Embryonic facial prominence (tissue), 1 donor: ENCODE measurements at regions not wholly inside any gene's neighbourhood (a gene's known extent, or its start where the extent isn't known, plus 50 kb on each side); places are given as distances from the start of the nearest gene placed in this dataset.

Source experiments
- DNase-seq: peaks from one replicate; pipeline ENCODE4 v3.0.0-alpha.2; 2016; ENCODE audit errors: extremely low spot score

DNA sequence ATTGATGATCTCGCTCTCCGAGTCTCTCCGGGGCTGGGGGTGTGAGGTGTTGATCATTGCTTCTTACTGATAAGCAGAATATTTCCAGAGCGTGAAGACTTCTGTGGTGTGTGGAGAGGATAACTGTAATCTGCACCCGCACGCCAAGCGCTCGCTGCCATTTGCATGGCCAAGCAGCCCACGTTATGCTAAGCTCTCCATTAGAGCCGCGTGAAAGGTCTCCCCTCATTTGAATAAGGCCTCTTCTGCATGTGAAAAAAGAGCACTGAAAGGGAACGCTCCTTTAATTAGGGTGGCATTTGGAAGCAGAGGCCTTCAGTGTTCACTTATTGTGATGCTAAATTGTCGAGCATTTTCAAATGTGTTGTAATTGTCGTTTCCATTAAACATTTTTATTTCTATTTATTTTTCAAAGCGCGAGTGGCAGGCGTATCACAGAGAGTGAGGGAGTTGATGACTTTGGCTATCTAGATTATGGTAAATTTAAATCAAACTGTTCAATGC lies 163.6 kb upstream of the IRX2 start:
- no peak for DNase-seq

DNA sequence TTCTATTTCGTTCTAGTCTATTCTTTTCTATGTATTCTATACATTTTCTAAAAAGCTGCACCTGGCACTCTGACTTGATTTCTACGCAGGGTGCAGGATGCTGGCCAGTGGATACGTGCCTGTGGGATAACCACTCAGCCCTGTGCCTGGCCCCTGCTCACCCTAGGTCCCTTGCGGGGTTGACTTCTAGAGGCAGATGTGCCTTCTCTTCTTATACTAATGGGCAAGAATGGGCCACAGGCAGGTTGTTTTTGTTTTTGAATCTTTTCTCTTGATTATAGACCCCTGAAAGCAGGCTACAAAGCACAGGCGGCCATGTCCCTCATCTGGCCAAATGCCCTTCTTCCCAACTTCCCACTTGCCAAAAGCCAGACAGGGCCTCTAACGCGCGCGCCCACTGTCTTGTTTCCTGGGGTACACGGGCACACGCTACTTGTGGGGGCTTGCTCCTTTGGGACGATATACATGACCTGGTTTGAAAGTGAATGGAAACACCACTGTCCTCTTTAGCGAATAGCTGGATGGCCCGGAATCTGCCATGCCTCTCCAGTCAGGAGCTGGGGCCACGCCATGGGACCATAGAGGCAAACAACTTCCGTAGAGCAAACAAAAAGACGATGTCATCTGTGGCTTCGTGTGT lies 162.7 kb upstream of the IRX2 start:
- DNase-seq: no peak

DNA sequence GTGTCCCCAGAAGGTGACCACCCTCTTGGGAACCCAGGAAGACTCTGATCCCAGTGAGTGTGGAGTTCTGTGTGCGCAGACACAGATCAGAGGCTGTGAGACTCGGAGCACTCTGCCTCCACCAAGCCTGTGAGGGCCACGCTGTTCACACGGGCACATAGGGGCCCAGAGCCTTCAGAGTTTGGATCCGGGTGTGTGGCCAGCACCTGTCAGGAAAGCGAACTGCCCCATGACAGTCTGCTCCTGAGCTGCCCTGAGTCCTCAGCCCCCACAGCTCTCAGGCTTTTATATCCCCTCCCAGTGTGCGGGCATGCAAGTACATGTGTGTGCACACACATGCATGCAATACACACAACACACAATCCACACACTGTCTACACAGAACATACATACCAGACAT lies 161.8 kb upstream of the IRX2 start:
- DNase-seq: no peak

DNA sequence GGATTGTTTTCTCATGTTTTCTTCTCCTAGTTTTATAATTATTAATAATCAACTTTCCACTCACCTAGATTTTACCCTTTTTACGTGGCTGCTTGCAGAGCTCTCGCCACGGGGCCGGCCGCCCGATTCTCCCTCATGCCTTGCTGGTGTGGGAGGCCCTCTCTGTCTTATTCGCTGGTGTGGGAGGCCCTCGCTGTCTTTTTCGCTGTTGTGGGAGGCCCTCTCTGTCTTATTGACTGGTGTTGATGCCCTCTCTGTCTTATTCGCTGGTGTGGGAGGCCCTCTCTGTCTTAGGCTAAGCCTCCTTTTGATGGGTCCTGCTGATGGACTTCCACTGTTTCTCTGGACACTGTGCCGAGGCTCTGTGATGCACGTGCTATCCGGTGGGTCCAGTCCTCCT lies 161.3 kb upstream of the IRX2 start:
- DNase-seq: no peak

DNA sequence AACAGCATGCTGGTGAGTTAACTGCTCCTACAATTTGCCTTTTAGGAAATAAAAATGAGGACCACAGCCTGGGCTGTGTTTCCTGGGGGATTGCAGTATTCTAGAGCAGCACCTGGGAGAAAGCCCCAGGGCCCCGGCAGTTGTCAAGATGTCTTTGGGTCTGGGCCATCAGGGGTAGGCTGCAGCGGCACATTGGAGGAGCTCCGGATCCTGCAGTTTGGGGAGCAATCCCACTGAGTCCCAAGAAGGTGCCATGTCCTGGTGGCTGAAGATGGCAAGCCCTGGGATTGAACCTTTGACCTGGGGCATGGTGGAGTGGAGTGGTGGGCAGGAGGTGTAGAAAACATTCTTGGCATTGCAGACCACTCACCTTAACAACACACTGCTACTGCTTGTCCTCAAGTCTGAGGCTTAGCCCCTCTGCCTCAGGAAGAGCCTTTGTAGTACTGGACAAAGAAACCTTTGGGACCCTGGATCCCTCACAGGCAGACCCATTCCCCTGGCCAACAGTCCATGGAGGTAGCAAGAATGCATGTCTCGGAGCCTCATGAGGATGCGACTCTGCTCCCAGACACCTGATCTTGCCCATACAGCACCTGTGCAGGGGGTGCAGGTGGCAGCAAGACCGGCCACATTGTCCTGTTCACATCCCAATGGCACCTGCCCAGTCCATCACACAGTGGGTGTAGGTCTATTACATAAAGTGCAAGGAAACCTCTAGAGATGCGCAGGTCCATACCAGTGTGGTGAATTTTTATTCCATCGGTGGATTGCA lies 159.1 kb upstream of the IRX2 start:
- no peak for DNase-seq

DNA sequence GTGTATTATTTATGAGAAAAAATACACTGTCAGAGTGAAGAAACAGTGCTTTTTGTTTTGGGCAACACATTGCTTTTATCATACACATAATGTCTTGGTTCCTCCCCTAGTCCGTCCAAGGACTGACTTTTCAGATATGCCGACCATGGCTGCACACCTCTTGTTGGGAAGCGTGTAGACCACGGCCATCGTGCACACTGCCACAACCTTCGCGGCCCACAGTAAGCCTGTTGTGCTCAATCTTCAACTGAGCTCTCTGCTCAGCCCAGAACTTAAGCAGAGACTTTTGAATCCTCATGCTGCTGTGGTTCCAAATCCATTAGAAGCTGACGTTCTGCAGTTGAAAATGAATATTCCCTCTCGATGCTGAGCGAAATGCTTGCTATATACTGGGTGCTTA lies 157.6 kb upstream of the IRX2 start:
- DNase-seq: no peak

DNA sequence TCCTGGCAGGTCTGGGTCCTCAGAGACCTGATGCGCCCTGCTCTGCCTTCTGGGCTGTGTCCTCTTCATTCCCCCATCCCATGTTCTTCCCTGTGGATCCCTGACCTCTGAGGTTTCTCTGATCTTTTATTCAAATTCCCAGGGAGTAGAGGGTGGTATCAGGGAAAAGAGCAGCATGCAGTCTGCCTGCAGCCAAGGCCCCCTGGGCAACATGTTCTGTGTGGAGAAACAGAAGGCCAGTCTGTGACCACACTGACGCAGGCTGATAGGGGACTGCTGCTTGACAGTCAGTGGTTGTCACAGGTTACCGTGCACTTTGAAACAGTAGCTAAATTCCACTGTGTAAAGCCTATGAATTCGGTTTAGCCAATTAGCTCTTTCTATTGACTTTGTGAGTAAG lies 156.6 kb upstream of the IRX2 start:
- DNase-seq: no peak

DNA sequence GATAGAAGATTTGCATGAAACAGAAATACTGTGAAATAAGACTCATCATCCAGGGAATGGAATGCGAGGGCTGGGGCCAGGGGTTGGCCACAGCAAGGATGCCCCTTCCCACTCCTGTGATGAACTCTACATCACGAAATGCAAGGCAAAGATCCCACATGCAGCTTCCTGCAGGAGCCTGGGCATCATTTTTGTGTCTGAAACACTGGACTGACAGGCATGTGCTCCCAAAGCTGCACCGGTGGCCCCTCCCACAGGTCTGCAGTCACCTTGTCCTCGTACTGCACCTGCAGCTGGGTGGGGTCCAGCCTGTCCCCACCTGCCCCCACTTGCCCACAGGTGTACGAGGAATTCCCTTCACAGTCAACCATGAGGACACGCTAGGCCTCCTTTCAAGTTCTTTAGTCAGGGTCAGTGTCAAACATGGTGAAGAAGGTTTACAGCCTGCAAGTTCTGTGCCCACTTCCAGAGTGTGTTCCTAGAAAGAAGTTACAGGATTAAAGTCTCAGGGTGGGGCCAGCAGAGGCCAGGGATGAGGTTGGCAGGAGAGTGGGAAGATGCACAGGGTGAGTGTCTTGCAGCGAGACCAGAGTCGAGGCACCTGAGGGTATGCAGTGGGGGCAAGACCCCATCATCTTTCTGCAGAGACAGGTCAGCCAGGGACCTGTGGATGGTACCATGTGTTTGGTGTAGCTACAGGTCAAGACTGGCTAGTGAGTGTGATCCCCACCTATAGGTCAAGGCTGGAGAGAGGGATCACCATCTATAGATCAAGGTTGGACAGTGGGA lies 155.0 kb upstream of the IRX2 start:
- no peak for DNase-seq

DNA sequence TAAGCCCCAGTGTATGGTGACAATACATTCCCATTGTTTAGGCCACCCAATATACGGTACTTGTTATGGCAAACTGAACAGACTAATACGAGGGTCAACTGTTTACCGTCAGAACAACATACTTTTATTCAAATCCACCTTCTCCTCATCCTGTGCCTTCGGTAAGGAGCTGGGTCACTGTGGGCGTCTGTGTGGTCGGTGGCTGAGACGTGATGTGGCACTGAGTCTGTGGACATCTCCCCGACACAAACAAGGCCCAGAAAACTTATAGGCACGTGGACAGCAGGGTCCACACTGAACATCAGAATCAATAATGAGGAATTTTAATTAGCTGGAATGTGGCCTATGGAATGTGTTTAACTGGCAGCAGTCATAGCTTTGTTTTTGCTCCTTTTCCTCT lies 154.3 kb upstream of the IRX2 start:
- no peak for DNase-seq

DNA sequence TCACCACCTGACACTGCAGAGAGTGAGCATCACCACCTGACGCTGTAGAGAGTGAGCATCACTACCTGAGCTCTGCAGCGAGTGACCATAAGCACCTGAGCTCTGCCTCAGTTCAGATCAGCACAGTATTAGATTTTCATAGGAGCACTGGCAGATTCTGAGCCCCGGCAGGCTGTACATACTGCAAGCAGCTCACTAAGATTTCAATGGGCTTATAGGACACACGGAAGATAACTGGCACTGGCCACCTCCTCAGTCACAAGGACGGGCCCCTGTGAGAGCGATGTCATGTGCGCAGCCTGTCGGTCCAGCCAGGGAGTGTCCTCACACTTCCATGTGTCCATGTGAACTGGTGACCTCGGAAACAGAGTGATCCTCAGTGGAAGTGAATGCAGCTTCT lies 153.5 kb upstream of the IRX2 start:
- no peak for DNase-seq

DNA sequence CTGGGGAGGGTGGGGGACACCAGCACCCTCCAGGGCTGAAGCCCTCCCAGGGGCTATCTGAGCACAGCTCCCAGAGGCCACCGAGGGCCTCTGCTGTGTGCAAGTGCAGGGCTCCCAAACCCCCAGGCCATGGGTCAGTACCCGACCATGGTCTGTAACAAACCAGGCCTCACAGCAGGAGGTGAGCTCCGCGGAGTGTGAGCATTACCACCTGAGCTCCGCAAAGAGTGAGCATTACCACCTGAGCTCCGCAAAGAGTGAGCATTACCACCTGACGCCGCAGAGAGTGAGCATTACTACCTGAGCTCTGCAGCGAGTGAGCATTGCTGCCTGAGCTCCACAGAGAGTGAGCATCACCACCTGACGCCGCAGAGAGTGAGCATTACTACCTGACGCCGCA lies 152.9 kb upstream of the IRX2 start:
- DNase-seq: no peak

DNA sequence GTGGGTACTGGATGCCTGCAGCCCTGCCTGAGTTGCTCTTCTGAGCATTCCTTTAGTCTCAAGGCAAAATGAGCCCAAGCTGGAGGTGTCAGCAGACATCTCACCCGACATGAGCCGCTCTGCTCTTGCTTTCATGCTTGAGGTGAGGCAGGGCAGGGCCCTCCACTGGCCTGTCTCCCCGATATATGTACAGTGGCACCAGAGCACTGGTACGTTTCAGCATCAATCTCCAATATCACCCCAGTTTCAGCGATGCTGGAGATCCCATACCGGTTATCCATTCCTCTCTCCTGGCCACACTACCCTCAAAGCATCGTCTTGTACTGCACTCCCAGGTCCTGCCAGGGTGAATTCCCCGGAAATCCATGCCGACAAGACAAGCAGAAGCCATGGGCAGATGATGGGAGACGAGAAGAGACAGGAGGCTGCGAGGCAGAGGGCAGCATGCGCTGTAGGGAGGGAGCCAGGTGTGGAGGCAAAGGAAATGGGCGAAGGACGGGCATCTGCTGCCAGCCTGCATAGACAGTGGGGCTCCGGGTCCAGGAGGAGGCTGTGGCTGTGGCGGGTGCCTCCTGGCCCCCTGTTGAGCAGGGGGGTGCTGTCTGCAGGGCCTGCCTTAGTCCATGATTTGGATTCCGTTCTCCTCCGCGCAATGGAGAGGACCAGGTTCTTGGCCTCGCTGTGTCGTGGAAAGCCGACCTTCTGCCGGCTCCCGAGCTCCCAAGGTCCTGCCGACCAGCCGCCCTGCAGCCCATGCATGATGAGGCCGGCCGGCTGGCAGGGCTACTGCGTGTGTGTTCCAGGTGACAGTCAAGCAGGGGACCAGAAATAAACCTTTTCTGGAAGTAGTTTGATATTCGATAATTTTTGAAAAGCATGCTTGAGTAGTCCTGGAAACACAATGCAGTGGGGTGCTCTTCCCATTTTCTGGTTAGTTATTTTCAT lies 152.2 kb upstream of the IRX2 start:
- DNase-seq: no peak

DNA sequence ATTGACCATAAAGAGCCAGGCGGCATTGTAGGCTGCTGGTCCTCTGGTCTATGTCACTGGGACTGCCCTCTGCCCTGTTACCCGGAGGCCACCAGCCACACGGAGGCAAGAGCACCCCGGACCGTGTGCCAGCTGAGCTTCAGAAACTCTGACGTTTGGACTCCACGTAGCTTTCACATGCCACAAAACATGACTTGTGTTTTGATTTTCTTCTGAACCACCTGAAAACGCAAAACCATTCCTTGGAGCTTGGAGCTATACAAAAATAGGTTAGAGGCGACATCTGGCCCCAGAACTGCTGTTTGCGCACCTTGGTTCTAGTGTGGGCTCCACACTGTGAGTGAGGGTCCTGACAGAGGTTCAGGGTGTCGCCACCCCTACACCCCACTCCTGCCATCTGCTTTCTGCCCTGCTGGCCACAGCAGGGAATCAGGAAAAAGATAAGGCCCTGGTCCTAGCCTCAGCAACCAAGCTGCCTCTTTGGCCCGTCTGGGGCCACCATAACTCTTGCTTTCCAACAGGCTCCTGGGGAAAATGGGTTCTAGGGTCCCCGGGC lies 151.3 kb upstream of the IRX2 start:
- no peak for DNase-seq

DNA sequence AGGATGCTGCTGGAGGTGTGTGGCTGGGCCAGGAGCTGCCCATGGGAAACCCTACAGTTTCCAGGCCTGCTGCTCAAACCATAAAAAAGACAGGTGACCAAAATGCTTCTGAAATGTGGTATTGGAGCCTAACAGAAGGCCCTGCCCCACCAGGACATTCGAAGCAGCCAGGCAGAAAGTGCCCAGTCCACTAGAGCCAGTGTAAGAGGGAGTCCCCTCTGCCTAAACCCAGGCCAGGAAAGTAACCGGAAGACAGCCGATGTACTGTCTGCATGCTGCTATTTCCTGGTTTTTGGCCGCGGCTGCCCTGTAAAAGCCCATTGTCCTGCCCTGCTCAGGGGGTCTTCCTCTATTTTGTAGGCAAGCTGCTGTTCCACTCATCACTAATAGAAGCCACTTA lies 150.7 kb upstream of the IRX2 start:
- no peak for DNase-seq

DNA sequence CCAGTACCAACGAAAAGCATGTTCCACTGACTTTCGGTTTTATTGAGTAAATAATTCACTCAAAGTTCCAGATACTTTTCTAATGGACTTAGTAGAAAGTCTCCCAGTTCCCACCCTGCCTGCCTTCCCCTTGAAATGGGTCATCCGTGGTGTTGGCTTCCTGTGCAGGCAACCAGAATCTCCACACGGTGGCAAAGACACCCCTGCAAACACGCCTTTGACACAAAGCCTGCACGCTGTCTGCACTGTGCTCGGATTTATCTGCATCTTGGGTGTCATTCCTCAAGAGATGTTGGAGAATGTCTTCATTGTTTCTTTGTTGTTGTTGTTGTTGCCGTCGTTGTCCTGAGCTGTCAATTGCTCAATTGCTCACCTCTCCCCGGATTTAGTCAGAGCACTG lies 150.0 kb upstream of the IRX2 start:
- no peak for DNase-seq

DNA sequence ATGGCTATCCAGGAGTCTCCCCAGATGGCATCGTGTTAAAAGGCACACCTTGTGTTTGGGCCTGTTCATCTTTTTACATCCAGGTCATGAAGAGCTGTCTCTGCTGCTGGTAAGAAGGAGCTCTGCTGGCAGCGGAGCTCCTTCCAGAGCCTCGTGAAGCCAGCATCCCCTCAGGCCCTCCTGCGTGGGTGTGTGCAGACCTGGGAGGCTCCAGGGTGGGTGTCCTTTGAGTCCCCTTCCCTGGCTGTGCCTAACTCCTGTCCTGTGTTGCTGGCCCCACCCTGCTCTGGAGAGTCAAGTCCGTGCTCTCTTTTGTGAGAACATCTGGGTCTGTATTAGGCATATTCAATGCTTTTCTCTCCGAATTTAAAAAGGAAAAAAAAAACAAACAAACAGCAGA lies 149.6 kb upstream of the IRX2 start:
- no peak for DNase-seq

DNA sequence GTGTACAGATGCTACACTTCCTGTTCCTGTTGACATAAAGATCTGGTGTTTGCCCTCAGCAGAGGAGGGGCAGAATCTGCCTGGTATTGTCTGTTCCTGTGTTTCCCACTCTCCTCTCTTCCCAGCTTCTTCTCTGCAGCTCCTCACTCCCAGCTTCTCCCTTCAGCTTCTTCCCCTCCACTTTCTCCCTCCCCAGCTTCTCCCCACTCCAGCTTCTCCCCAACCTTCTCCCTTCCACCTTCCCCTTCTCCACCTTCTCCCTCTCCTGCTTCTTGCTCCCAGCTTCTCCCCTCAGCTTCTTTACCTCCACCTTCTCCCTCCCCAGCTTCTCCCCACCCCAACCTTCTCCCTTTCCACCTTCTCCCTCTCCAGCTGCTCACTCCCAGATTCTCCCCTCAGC lies 148.9 kb upstream of the IRX2 start:
- no peak for DNase-seq

DNA sequence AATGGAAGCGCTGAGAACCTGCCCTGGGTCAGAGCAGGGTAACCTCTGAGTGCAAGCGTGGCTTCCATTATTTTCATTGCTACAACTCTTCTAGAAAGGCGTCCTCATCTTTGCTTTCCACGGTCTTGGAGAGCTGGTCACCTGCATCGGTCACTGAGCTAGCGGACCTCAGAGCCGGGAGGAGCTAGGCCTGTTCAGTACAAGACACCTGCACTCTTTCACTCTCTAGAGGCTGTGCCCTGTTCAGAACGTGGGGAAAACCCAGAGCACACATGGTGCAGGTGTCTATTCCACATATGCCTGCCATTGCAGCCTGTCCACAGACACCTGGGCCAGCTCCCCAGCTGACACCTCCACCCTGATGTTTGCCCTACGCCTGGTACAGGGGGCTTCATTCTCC lies 147.8 kb upstream of the IRX2 start:
- no peak for DNase-seq

DNA sequence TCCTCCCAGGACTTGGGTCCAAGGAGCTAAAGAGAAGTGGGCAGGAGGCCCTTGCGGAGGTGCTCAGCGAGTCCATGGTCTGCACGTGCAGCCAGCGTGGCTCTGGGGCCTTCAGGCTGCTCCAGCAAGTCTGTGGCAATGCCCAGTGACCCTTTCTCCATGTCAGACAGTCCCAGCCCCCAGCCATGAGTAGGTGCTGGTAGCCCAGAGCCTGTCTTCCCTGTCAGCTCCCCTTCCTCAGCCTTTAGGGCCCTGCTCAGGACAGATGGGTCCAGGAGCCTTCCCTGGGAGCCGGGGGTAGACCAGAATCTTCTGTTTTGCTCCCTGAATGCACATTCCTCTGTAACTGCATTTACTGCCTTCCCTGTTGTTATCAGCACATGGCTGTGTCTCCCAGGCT lies 147.2 kb upstream of the IRX2 start:
- DNase-seq: no peak

DNA sequence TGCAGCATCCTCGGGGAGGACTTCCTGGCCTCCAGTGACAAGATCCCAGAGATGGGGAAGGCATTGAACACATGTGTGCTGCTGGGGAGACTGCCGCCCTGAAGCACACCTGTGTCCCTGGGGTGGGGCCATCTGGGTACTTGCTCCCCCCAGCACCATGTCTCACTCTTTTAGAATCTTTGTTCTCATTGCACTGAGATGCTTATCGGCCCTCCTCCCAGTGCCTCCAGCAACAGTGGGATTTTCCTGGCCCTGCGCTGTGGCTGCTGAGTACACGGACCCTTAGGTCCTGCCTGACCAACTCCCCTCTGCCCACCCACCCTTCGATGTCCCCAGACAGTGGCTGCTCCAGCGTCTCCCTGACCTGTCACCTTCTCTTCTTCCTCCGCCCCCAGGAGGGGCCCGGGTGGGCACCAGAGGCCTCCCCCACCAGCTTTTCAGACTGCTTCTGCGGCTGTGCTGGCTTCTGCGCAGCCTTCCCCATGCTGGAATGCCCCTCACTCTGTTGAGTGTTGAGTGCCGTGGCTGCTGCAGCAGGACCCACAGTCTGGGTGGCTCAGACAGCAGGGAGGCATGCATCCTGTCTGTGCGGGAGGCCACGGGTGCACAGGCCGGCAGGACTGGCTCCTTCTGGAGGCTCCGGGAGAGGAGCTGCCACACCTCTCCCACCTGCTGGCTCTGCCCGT lies 145.9 kb upstream of the IRX2 start:
- DNase-seq: no peak
